Loucy (cell line): ENCODE measurements at regions not wholly inside any gene's neighbourhood (a gene's known extent, or its start where the extent isn't known, plus 50 kb on each side); places are given as distances from the start of the nearest gene placed in this dataset.

Source experiments
- H2AFZ ChIP-seq: fragments of 200-600 bp; sonication (generic); 2 replicates; pipeline ENCODE4 v1.6.0; 2016; ENCODE audit warnings: antibody characterized with exemption, mild to moderate bottlenecking, low read length, moderate library complexity
- H3F3A ChIP-seq: fragments of 200-600 bp; 2 replicates; pipeline ENCODE4 v1.6.0; 2016; ENCODE audit warnings: antibody characterized with exemption, low read depth, mild to moderate bottlenecking
- H3K27me3 ChIP-seq: fragments of 200-600 bp; sonication (generic); 2 replicates; pipeline ENCODE4 v1.6.1; 2014; ENCODE audit warnings: low read length, mild to moderate bottlenecking; ENCODE audit not compliant: insufficient read depth, poor library complexity, severe bottlenecking
- H3K36me3 ChIP-seq: fragments of 200-600 bp; sonication (generic); 2 replicates; pipeline ENCODE4 v1.6.1; 2016; ENCODE audit warnings: low read length; ENCODE audit not compliant: insufficient read depth
- H3K4me1 ChIP-seq: fragments of 200-600 bp; sonication (generic); 2 replicates; pipeline ENCODE4 v1.5.1; 2014; ENCODE audit warnings: low read length, mild to moderate bottlenecking; ENCODE audit not compliant: insufficient read depth, poor library complexity, severe bottlenecking
- H3K4me2 ChIP-seq: fragments of 200-600 bp; sonication (generic); 2 replicates; pipeline ENCODE4 v1.6.0; 2014; ENCODE audit warnings: antibody characterized with exemption, low read length, low read depth, mild to moderate bottlenecking; ENCODE audit not compliant: poor library complexity, severe bottlenecking
- H3K4me3 ChIP-seq: fragments of 200-600 bp; sonication (generic); 2 replicates; pipeline ENCODE4 v1.5.1; 2014; ENCODE audit warnings: low read length, mild to moderate bottlenecking, mixed read lengths; ENCODE audit not compliant: poor library complexity, severe bottlenecking
- H3K79me2 ChIP-seq: fragments of 200-600 bp; sonication (generic); 2 replicates; pipeline ENCODE4 v1.6.1; 2014; ENCODE audit warnings: low read length; ENCODE audit not compliant: insufficient read depth
- H3K9ac ChIP-seq: fragments of 200-600 bp; sonication (generic); 2 replicates; pipeline ENCODE4 v1.6.0; 2014; ENCODE audit warnings: mild to moderate bottlenecking, low read depth, low read length, moderate library complexity; ENCODE audit not compliant: poor library complexity, severe bottlenecking
- H3K9me2 ChIP-seq: fragments of 200-600 bp; sonication (generic); replicated peaks from 2 replicates; pipeline ENCODE4 v1.6.1; 2016; ENCODE audit warnings: low read depth, low read length, mixed read lengths
- H3K9me3 ChIP-seq: fragments of 200-600 bp; sonication (generic); 2 replicates; pipeline ENCODE4 v1.6.1; 2014; ENCODE audit warnings: mild to moderate bottlenecking, antibody characterized with exemption, low read length, low read depth; ENCODE audit not compliant: insufficient read depth
- H4K20me1 ChIP-seq: fragments of 200-600 bp; sonication (generic); 2 replicates; pipeline ENCODE4 v1.6.0; 2014; ENCODE audit warnings: antibody characterized with exemption, low read length, mild to moderate bottlenecking; ENCODE audit not compliant: insufficient read depth, poor library complexity, severe bottlenecking
- EZH2phosphoT487 ChIP-seq: fragments of 200-600 bp; IDR thresholded peaks from 2 replicates; pipeline ENCODE4 v1.6.1; 2018; ENCODE audit warnings: antibody characterized with exemption, mild to moderate bottlenecking, moderate library complexity, borderline replicate concordance
- TF ChIP-seq, protein P1 (sequence below): fragments of 200-600 bp; sonication (generic); conservative IDR thresholded peaks from 2 replicates; pipeline ENCODE4 v1.5.1; 2014; ENCODE audit warnings: mild to moderate bottlenecking, antibody characterized with exemption, low read length

DNA sequence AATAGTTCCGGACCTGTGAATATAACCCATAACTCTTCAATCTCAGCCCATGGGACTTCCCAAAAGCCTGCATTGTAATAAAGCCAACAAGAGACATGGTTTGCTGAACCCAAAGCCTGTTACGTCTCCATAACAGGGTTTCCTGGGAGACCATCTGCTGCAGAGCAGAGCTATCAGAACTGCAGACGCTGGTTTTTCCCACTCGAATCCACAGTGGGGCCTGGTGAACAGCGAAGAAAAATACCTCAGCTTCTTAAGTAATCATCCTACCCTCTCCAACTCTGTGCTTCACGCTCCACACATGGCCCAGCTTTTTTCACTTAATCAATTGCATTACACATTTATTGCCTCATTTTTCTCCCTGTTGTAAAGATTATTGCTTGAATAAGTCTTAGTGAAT is 409.5 kb upstream of the GRIA1 start:
- no peaks in the 10 kb centered on the region for H3K36me3 ChIP-seq
- no peaks in the 10 kb centered on the region for H3F3A ChIP-seq
- TF ChIP-seq EZH2phosphoT487 = no peak
- TF ChIP-seq, protein P1, sequence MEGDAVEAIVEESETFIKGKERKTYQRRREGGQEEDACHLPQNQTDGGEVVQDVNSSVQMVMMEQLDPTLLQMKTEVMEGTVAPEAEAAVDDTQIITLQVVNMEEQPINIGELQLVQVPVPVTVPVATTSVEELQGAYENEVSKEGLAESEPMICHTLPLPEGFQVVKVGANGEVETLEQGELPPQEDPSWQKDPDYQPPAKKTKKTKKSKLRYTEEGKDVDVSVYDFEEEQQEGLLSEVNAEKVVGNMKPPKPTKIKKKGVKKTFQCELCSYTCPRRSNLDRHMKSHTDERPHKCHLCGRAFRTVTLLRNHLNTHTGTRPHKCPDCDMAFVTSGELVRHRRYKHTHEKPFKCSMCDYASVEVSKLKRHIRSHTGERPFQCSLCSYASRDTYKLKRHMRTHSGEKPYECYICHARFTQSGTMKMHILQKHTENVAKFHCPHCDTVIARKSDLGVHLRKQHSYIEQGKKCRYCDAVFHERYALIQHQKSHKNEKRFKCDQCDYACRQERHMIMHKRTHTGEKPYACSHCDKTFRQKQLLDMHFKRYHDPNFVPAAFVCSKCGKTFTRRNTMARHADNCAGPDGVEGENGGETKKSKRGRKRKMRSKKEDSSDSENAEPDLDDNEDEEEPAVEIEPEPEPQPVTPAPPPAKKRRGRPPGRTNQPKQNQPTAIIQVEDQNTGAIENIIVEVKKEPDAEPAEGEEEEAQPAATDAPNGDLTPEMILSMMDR = no peak
- H3K4me1 ChIP-seq = no peaks in the 10 kb centered on the region
- H3K9ac ChIP-seq = no peak overlapping the region
- no peaks in the 10 kb centered on the region for H3K27me3 ChIP-seq
- H3K79me2 ChIP-seq = no peaks in the 10 kb centered on the region
- no peaks in the 10 kb centered on the region for H3K9me2 ChIP-seq
- H3K4me2 ChIP-seq = no peak overlapping the region
- H2AFZ ChIP-seq = no peak overlapping the region
- H4K20me1 ChIP-seq = no peaks in the 10 kb centered on the region
- no peak overlapping the region for H3K4me3 ChIP-seq
- H3K9me3 ChIP-seq = no peaks in the 10 kb centered on the region

DNA sequence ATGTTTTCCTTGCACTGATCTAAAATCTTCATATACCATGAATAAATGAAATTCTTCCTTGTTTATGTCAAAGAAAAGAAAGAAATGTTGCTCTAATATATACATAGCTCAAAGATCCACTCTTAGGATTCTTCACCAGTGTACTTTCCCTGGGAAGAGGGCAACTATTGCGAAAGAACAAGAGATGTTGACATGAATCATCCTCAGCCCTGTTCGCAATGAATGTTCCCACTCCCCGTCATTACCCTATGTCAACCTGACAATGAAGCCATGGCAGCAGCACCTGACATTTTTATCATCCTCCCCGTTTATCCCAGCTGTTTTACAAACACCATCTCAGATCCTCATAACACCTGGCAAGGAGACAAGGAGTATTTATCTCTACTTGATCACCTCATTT is 409.1 kb upstream of the GRIA1 start:
- Histone ChIP-seq H3K27me3 (no peaks in the 10 kb centered on the region), H3K9me3 (no peaks in the 10 kb centered on the region), H3K36me3 (no peaks in the 10 kb centered on the region), H3K4me1 (no peaks in the 10 kb centered on the region), H3F3A (no peaks in the 10 kb centered on the region), H3K79me2 (no peaks in the 10 kb centered on the region), H2AFZ (no peak overlapping the region), H4K20me1 (no peaks in the 10 kb centered on the region), H3K4me3 (no peak overlapping the region), H3K9ac (no peak overlapping the region), H3K9me2 (no peaks in the 10 kb centered on the region), H3K4me2 (no peak overlapping the region)
- TF ChIP-seq EZH2phosphoT487 = no peak
- TF ChIP-seq, protein P1 = no peak

DNA sequence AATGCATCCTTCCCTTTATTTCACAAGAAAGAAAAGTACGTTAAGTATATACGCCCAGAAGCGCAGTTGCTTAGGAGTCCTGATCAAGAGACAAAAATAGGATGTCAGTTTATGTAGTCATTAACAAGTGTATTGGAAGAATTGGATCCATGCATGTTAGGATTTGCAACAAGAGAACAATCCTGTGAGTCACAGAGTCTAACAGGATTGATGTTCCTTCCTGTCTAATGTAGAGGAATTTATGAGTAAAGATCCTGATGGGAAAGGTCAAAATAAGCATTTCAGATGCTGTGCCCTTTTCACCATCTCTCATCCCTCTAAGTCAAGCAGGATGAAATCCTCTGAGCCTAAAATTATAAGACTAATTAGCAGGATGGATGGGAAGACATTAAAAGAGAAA is 406.0 kb upstream of the GRIA1 start:
- H3K4me1 ChIP-seq = no peaks in the 10 kb centered on the region
- no peaks in the 10 kb centered on the region for H3K9me2 ChIP-seq
- H3K9ac ChIP-seq = no peak overlapping the region
- no peak overlapping the region for H3K4me2 ChIP-seq
- H2AFZ ChIP-seq = no peak overlapping the region
- no peaks in the 10 kb centered on the region for H3F3A ChIP-seq
- no peak for TF ChIP-seq EZH2phosphoT487
- TF ChIP-seq, protein P1 = no peak
- no peaks in the 10 kb centered on the region for H3K9me3 ChIP-seq
- no peaks in the 10 kb centered on the region for H3K27me3 ChIP-seq
- no peaks in the 10 kb centered on the region for H4K20me1 ChIP-seq
- H3K79me2 ChIP-seq = no peaks in the 10 kb centered on the region
- no peaks in the 10 kb centered on the region for H3K36me3 ChIP-seq
- no peak overlapping the region for H3K4me3 ChIP-seq
